NOMO-1 treated with dmso at 0.1 percent for 144 hours (cell line): ENCODE measurements at regions not wholly inside any gene's neighbourhood (a gene's known extent, or its start where the extent isn't known, plus 50 kb on each side); places are given as distances from the start of the nearest gene placed in this dataset.
"Not testable (repeated sequence)": the region's sequence is repeated elsewhere in the genome, so short reads cannot be mapped to it uniquely, and the experiment has no call there.

Experiments used
- DNase-seq: peaks from one replicate; lab custom pipeline; 2025; ENCODE audit not compliant: unreplicated experiment; lab: John Stamatoyannopoulos, UW

DNA sequence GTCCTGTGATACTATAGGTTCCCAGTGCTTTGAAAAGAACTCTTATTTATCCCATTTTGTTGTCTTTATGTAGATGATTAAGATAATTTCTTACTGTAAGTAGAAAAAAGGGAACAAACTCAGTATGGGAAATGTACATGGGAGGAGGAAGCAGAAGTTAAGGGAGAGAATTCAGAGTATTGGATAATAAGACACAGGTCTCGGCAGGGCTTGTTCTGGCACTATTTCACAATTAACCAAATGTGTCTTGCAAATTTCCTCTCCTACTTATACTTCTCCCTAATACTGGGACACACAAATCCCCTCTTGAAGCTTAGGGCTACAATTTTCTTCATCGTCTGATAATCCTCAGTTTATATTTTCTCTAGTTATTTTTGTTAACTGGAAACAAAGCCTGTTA is 744.0 kb downstream of the ADCYAP1 start:
- no peak for DNase-seq

DNA sequence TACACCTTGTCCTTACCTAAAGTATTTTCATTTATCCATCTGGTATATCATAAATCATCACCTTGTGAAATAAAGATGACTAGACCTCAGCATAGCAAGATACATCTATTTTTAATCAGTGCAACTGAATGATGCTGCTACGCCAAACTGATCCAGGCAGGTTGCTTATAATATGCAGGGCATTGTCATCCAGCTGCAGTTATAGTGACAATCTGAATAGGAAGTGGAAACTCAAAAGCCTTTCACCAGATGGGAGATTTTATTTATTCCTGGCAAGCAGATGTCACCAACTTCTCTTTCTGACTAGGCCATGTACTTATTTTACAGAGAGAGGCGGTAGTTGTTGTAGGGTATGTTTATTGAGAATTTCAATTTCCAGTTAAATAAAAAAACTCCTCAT is 747.3 kb downstream of the ADCYAP1 start:
- no peak for DNase-seq

DNA sequence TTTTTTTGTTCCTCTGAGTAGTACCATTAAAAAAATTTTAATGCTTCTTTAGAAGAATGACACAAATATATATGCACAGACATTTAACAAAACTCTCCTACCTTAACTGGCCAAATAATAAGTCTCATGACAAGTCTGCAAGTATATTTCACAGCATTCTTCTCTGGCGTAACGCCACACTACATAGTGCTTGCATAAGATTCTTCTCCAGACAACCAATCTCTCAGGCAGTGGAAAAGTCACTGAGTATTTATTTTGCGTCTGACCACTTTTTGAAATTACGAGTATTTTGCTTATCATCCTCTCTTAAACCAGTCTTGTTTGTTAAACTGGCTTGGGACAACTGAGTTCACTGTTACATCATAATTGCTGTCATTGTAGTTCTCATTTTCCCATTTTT is 749.2 kb downstream of the ADCYAP1 start:
- DNase-seq: no peak

DNA sequence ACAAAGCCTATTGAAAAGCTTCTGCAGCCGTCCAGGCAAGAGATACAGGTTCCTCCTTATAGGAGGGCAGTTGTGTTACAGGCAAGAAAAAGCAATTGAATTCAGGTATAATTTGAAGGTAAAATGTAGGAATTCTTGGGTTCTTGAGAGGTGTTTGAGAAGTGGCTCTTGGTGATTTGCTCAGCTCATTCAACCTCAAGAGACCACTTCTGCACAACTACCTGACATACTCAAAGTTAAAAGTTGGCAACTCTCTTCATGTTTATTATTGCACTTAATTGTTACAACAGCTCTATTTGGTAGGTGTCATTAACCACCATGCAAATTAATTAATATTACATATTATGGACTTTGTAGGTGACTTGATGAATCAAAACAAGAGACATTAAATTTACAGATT is 753.2 kb downstream of the ADCYAP1 start:
- DNase-seq: no peak

- DNase-seq: no peak
These were observed 754.4 kb downstream of the ADCYAP1 start for GRCh38 chr18:1658908-1659566.

DNA sequence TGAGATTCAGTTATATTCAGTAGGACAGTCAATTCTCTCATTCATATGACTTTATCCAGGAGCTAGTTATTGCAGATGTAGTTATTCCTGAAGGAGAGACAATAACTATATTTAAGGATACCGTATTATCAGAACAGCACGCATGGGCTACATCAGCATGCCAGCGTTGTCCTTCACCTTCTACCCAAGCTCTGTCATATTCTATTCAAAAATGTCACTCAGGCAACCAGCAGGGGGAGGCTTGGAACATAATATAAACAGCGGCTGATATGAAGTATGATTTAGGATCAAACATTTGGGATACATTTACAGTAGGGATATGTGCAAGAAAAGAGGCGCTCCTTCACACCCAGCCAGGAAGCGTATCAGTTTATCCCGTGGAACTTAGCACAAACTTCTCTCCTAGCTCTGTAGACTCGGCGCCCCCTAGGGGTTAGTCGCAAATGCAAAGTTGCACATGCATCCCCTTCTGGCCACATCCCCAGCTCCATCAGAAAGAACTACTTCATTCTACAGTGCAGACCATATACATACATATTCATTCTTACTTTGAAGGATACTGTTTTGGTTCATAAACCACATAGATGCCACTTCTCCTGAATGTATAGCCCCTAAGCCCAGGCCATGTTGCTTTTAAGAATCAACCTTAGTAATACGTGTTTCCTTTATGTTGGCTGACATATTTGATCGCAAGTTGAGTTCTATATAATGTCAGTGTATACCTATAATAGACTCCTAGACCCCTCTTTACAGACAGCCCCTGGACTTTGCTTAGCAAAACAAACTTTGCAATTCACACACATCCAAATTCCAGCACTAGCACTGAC is 759.4 kb downstream of the ADCYAP1 start:
- DNase-seq: no peak

- DNase-seq: no peak
These were observed 760.4 kb downstream of the ADCYAP1 start for GRCh38 chr18:1665079-1665478.

- no peak for DNase-seq
These were observed 763.6 kb downstream of the ADCYAP1 start for GRCh38 chr18:1668279-1668678.

DNA sequence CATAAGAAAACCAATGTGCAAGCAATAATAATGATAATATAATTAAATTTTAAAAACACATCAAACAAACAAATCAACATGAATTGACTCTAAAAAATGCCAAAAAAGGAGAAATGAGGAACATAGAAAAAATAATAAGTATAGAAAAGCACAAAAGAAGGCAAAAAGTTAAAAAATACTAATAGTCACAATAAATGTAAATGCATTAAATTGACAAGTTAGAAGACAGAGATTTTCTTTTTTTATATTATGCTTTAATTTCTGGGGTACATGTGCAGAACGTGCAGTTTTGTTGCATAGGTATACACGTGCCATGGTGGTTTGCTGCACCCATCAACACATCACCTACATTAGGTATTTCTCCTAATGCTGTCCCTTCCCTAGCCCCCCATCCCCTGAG is 767.0 kb downstream of the ADCYAP1 start:
- DNase-seq: not testable (repeated sequence)

DNA sequence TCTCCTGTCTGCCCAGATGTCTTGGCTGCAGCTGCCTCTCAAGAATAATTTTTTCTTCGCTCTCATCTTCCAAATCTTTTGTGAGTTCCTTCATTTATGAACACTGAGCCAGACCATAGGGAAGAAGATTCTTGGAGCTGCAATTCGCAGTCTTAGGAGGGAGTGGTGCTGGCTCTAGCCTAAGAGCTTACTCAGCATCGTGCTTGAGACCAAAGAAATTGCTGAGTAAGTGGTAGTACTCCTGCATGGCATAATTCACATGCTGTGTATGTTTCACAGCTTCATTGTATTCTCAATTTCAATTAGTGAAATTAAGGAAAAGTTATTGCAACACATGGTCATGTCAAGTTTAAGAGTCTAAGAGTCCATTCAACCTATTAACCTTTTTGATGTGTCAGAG is 771.7 kb downstream of the ADCYAP1 start:
- DNase-seq: no peak

DNA sequence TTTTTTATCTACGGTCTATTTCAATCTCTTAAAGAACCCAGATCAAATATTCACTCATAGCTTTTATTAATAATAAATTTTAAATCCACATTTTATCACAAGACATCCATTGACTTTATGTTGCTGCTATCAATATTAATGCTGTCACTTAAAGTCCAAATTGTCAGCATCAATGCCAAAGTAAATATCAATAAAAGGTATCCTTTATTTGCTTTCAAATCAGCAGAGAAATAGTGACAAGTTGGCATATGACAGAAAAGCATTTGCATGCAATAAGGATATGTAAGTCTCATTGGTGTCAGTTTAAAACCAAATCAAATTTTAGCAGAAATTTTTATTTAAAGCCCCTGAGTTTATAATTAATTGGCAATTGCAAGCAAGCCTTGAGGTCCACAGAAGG is 775.4 kb downstream of the ADCYAP1 start:
- no peak for DNase-seq

DNA sequence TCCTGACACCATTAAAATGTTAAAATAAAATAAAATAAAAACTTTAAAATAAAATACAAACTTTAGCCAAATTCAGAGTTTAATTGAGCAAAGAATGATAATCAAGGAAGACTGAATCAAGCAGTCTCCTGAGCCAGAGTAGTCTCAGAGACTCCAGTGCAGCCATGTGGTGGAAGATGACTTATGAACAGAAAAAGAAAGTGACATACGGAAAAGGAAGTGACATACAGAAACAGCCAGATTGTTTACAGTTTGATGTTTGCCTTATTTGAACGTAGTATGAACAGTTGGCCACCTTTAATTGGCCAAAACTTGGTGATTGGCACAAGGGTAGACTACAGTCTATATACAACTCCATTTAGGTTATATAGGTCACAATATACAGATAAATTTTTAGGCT is 787.2 kb downstream of the ADCYAP1 start:
- DNase-seq: no peak

DNA sequence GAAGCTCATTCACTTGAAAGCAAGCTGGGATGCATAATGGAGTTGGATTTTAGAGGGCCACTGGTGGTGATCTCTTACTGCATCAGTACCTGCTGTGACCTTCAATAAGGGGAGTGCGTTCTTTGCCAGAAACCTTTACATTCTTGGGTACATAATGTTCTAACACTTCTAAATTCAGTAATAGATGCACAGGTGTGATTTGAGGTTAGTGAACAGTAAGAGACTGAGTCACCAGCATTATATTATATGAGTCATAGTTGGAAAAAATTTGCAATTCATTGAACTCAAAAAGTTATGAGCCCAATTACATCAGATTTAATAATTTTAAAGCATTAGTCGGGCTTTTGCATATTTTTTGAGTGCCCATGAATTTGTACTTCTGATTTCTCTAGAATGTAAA is 803.3 kb downstream of the ADCYAP1 start:
- DNase-seq: no peak

DNA sequence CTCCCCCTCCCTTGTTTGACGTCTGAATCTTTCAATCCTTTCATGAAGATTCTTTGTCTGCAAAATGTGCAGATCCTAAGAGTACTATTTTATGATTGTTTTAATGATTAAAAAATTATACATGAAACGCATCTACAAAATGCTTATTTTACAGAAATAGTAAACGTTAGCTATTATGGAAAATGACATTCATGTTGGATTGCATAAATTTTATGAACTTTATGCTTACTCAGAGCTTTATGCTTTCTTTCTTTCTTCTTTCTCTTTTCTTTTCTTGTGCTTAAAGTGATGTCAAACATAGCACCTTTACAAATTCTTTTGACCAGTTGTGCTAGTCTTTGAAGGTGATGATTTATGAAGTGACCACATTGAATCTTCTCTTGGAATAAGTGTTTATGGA is 805.4 kb downstream of the ADCYAP1 start:
- DNase-seq: no peak

DNA sequence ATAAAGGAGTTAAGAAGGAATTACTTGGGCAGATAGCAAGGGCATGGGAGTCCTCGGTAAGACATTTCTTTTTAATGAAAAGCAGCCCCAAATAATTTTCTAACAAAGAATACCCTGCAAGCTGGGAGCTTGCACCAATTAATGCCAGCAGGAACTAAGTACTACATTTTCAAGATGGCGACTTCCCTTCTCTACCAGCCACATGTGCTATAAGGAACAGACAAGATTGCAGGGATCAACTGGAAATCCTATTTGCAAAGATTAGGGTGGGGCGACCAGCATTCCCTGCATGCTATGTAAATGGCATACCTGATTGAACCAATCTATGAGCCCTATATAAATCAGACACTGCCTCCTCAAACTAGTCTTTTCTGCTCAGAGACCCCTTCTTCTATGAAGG is 827.5 kb downstream of the ADCYAP1 start:
- no peak for DNase-seq

- DNase-seq: no peak
These were observed 825.2 kb downstream of the METTL4 start for GRCh38 chr18:1746131-1746530.

GRCh38 chr18:1751249-1751648 is 820.1 kb downstream of the METTL4 start:
- no peak for DNase-seq

DNA sequence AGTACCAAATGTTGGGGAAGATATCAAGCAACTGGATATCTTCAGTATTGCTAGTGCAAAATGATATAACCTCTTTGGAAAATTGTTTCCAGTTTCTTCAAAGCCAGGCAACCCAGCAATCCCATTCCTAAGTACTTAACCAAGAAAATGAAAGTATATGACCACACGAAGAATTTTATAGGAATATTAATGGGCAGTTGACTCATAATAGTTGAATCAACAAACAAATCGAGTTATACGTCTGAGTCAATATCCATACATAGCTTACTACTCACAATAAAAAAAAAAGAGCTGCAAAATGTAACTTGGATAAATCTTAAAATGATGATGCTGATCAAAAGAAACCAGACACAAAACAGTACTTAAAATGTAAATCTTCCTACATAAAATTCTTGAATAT is 810.4 kb downstream of the METTL4 start:
- DNase-seq: no peak

GRCh38 chr18:1774261-1774660 is 797.0 kb downstream of the METTL4 start:
- DNase-seq: no peak

GRCh38 chr18:1777843-1778242 is 793.5 kb downstream of the METTL4 start:
- no peak for DNase-seq

DNA sequence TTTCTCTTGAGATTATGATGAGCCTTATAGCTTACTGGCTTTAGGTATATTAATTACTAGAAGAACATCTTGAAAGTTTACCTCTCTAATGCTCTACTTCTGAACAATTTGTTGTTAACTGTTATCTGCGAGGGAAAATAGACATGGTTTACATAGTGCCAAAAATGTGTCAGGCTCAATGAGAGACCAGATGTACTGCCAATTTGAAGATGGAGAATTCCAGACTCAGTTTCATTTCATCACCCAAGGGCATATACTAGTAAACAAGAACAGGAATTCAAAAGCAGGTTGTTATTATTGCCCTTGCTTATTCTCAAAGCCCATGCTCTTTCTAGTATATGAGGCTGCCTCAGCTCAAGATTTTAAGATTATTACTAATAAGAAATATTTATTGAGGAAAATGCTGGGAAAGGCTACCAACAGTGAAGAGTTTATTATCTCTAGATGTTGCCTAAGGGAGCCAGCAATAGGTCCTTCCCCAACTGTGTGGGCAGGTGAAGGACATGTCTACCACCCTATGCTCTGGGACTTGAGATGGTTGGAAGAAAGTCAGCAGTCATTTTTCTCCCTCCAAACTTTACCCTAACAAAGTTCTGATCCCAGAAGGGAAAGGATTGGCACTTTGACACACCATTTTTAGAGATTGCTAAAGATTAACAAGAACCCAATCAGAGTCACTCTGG is 792.7 kb downstream of the METTL4 start:
- DNase-seq: no peak

DNA sequence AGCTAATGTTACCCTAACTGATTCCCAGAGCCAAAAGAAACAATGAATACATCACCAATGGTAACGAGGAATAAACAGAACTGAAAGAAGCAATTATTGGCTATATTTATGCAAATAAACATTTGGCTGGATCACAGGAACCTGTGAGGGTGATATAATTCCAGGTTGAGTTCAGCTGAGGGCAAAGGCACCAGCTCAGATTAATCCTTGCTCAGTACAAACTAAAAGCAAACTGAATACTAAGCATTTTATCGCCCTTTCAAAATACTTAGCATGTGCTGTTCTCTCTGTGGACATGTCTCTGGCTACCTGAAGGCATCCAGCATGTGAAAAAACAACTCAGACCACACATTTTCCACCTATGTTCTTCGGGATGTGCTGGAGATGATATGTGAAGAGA is 791.7 kb downstream of the METTL4 start:
- no peak for DNase-seq
